Tongue (tissue), 1 donor: ENCODE measurements at regions not wholly inside any gene's neighbourhood (a gene's known extent, or its start where the extent isn't known, plus 50 kb on each side); places are given as distances from the start of the nearest gene placed in this dataset.
A peak's percentile ranks its signal among the peaks of the same experiment; 100 is the strongest.
"Not testable (repeated sequence)": the region's sequence is repeated elsewhere in the genome, so short reads cannot be mapped to it uniquely, and the experiment has no call there.

ENCODE experiments used
- DNase-seq: peaks from one replicate; pipeline ENCODE4 v3.0.0-alpha.2; 2015

GRCh38 chr1:115179397-115180079, 90.2 kb upstream of the TSPAN2 start:
- DNase-seq = no peak

- no peak for DNase-seq
These were observed 86.9 kb upstream of the TSPAN2 start for GRCh38 chr1:115176189-115176588.

GRCh38 chr1:115175596-115175995, 86.3 kb upstream of the TSPAN2 start:
- DNase-seq = no peak

- DNase-seq = no peak
These were observed 83.8 kb upstream of the TSPAN2 start for GRCh38 chr1:115173151-115173550.

- DNase-seq = no peak
These were observed 83.0 kb upstream of the TSPAN2 start for GRCh38 chr1:115172270-115172669.

- DNase-seq = peak; percentile 44
These were observed 81.7 kb upstream of the TSPAN2 start for GRCh38 chr1:115170961-115171392.

GRCh38 chr1:115170377-115170776, 81.1 kb upstream of the TSPAN2 start:
- DNase-seq = no peak

GRCh38 chr1:115168026-115168425, 78.7 kb upstream of the TSPAN2 start:
- no peak for DNase-seq

GRCh38 chr1:115166531-115167091, 77.3 kb upstream of the TSPAN2 start:
- DNase-seq = no peak

GRCh38 chr1:115165776-115166175, 76.5 kb upstream of the TSPAN2 start:
- DNase-seq = no peak

- no peak for DNase-seq
These were observed 75.8 kb upstream of the TSPAN2 start for GRCh38 chr1:115164940-115165705.

- DNase-seq = no peak
These were observed 75.2 kb upstream of the TSPAN2 start for GRCh38 chr1:115164484-115164883.

GRCh38 chr1:115160728-115161127, 71.4 kb upstream of the TSPAN2 start:
- DNase-seq = no peak

- no peak for DNase-seq
These were observed 70.7 kb upstream of the TSPAN2 start for GRCh38 chr1:115159958-115160357.

GRCh38 chr1:115158181-115158580, 68.9 kb upstream of the TSPAN2 start:
- no peak for DNase-seq

- no peak for DNase-seq
These were observed 67.6 kb upstream of the TSPAN2 start for GRCh38 chr1:115156826-115157468.

GRCh38 chr1:115153966-115154557, 64.8 kb upstream of the TSPAN2 start:
- no peak for DNase-seq

GRCh38 chr1:115147928-115148327, 58.6 kb upstream of the TSPAN2 start:
- DNase-seq = not testable (repeated sequence)

GRCh38 chr1:115145226-115145625, 55.9 kb upstream of the TSPAN2 start:
- DNase-seq = no peak

GRCh38 chr1:115144176-115144575, 54.9 kb upstream of the TSPAN2 start:
- DNase-seq = no peak

GRCh38 chr1:115142616-115143015, 53.3 kb upstream of the TSPAN2 start:
- DNase-seq = peak; percentile 26

- DNase-seq = no peak
These were observed 51.8 kb upstream of the TSPAN2 start for GRCh38 chr1:115141145-115141454.
